ENCODE measurements at regions not wholly inside any gene's neighbourhood (a gene's known extent, or its start where the extent isn't known, plus 50 kb on each side); places are given as distances from the start of the nearest gene placed in this dataset.

- no peaks in the 10 kb centered on the region for H3K9me3 ChIP-seq (ENCODE audit: control insufficient read depth in 3 of 3, low read length in 3 of 3)
- no peak overlapping the region for H3K27ac ChIP-seq (ENCODE audit: low read depth, low read length)
- no peak overlapping the region for H3K9ac ChIP-seq (ENCODE audit: low read depth in 1 of 3, low read length in 3 of 3)
- H3K27me3 ChIP-seq (ENCODE audit: control insufficient read depth in 3 of 3, insufficient read depth in 3 of 3, low read length in 3 of 3), result no peaks in the 10 kb centered on the region
- no peaks in the 10 kb centered on the region for H3K4me1 ChIP-seq (ENCODE audit: control insufficient read depth in 3 of 3, insufficient read depth in 3 of 3, low read length in 3 of 3)
- no peak overlapping the region for H3K4me3 ChIP-seq (ENCODE audit: low read length in 3 of 3)
- H3K36me3 ChIP-seq (ENCODE audit: control insufficient read depth in 3 of 3, insufficient read depth in 3 of 3, low read length in 3 of 3), result no peaks in the 10 kb centered on the region
Measured at GRCh38 chr16:60181536-60181935, 1447.4 kb upstream of the GOT2 start.

DNA sequence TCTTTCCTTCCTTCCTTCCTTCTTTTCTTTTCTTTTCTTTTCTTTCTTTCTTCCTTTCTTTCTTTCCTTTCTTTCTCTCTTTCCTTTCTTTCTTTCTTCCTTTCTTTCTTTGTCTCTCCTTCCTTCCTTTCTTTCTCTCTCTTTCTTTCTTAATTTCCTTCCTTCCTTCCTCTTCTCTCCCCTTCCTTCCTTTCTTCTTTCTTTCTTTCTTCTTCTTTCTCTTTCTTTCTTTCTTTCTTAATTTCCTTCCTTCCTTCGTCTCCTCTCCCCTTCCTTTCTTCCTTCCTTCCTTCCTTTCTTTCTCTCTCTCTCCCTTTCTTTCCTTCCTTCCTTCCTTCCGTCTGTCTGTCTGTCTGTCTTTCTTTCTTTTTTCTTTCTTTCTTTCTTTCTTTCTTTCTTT, 1446.5 kb upstream of the GOT2 start:
- Histone ChIP-seq H3K36me3 (ENCODE audit: control insufficient read depth in 3 of 3, insufficient read depth in 3 of 3, low read length in 3 of 3) (no peaks in the 10 kb centered on the region), H3K9me3 (ENCODE audit: control insufficient read depth in 3 of 3, low read length in 3 of 3) (no peaks in the 10 kb centered on the region), H3K4me1 (ENCODE audit: control insufficient read depth in 3 of 3, insufficient read depth in 3 of 3, low read length in 3 of 3) (no peaks in the 10 kb centered on the region), H3K27ac (ENCODE audit: low read depth, low read length) (no peak overlapping the region), H3K27me3 (ENCODE audit: control insufficient read depth in 3 of 3, insufficient read depth in 3 of 3, low read length in 3 of 3) (no peaks in the 10 kb centered on the region), H3K9ac (ENCODE audit: low read depth in 1 of 3, low read length in 3 of 3) (no peak overlapping the region), H3K4me3 (ENCODE audit: low read length in 3 of 3) (no peak overlapping the region)

DNA sequence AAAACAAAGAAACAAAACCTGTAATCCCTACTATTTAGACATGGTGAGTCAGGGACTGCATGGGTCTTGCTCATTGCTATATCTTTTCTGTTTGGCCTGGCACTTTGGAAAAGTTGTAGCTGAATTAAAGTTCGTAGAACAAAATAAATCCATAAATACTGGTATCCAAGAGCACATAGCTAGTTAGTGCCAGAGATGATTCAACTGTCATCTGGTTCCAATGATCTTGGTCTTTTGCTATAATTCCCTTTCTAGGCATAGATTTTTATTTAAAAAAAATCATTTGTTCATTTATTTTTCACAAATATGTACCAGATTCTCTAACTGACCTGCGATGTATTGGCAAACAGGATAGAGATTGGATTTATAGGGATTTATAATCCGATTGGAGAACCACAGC, 1436.1 kb upstream of the GOT2 start:
- Histone ChIP-seq H3K27me3 (ENCODE audit: control insufficient read depth in 3 of 3, insufficient read depth in 3 of 3, low read length in 3 of 3) (no peaks in the 10 kb centered on the region), H3K27ac (ENCODE audit: low read depth, low read length) (no peak overlapping the region), H3K9ac (ENCODE audit: low read depth in 1 of 3, low read length in 3 of 3) (no peak overlapping the region), H3K4me3 (ENCODE audit: low read length in 3 of 3) (no peak overlapping the region), H3K36me3 (ENCODE audit: control insufficient read depth in 3 of 3, insufficient read depth in 3 of 3, low read length in 3 of 3) (no peaks in the 10 kb centered on the region), H3K4me1 (ENCODE audit: control insufficient read depth in 3 of 3, insufficient read depth in 3 of 3, low read length in 3 of 3) (no peaks in the 10 kb centered on the region), H3K9me3 (ENCODE audit: control insufficient read depth in 3 of 3, low read length in 3 of 3) (no peaks in the 10 kb centered on the region)

GRCh38 chr16:60166111-60166510, 1432.0 kb upstream of the GOT2 start:
- Histone ChIP-seq H3K9me3 (ENCODE audit: control insufficient read depth in 3 of 3, low read length in 3 of 3) (no peaks in the 10 kb centered on the region), H3K4me3 (ENCODE audit: low read length in 3 of 3) (no peak overlapping the region), H3K27ac (ENCODE audit: low read depth, low read length) (no peak overlapping the region), H3K9ac (ENCODE audit: low read depth in 1 of 3, low read length in 3 of 3) (no peak overlapping the region), H3K27me3 (ENCODE audit: control insufficient read depth in 3 of 3, insufficient read depth in 3 of 3, low read length in 3 of 3) (no peaks in the 10 kb centered on the region), H3K36me3 (ENCODE audit: control insufficient read depth in 3 of 3, insufficient read depth in 3 of 3, low read length in 3 of 3) (no peaks in the 10 kb centered on the region), H3K4me1 (ENCODE audit: control insufficient read depth in 3 of 3, insufficient read depth in 3 of 3, low read length in 3 of 3) (no peaks in the 10 kb centered on the region)

DNA sequence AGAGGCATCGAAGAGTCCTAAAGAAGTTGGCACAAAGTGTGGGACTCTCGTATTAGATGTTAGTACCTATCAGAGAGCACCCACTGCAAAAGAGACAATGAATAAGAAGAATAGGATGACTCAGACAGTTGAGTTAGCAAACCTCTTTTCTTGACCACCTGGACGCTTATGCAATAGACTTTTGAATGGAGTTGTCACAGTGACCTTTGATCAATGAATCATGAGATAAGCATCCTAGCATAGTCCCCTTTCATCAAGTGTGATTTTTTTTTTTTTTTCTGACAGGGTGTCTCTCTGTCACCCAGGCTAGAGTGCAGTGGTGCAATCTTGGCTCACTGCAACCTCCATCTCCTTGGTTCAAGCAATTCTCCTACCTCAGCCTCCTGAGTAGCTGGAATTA, 1417.9 kb upstream of the GOT2 start:
- no peak overlapping the region for H3K4me3 ChIP-seq (ENCODE audit: low read length in 3 of 3)
- no peaks in the 10 kb centered on the region for H3K4me1 ChIP-seq (ENCODE audit: control insufficient read depth in 3 of 3, insufficient read depth in 3 of 3, low read length in 3 of 3)
- no peak overlapping the region for H3K27ac ChIP-seq (ENCODE audit: low read depth, low read length)
- no peaks in the 10 kb centered on the region for H3K9me3 ChIP-seq (ENCODE audit: control insufficient read depth in 3 of 3, low read length in 3 of 3)
- H3K27me3 ChIP-seq (ENCODE audit: control insufficient read depth in 3 of 3, insufficient read depth in 3 of 3, low read length in 3 of 3), result no peaks in the 10 kb centered on the region
- H3K9ac ChIP-seq (ENCODE audit: low read depth in 1 of 3, low read length in 3 of 3), result no peak overlapping the region
- H3K36me3 ChIP-seq (ENCODE audit: control insufficient read depth in 3 of 3, insufficient read depth in 3 of 3, low read length in 3 of 3), result no peaks in the 10 kb centered on the region

GRCh38 chr16:60150907-60151306, 1416.8 kb upstream of the GOT2 start:
- H3K36me3 ChIP-seq (ENCODE audit: control insufficient read depth in 3 of 3, insufficient read depth in 3 of 3, low read length in 3 of 3), result no peaks in the 10 kb centered on the region
- H3K27ac ChIP-seq (ENCODE audit: low read depth, low read length), result no peak overlapping the region
- no peak overlapping the region for H3K9ac ChIP-seq (ENCODE audit: low read depth in 1 of 3, low read length in 3 of 3)
- no peaks in the 10 kb centered on the region for H3K9me3 ChIP-seq (ENCODE audit: control insufficient read depth in 3 of 3, low read length in 3 of 3)
- no peak overlapping the region for H3K4me3 ChIP-seq (ENCODE audit: low read length in 3 of 3)
- H3K27me3 ChIP-seq (ENCODE audit: control insufficient read depth in 3 of 3, insufficient read depth in 3 of 3, low read length in 3 of 3), result no peaks in the 10 kb centered on the region
- no peaks in the 10 kb centered on the region for H3K4me1 ChIP-seq (ENCODE audit: control insufficient read depth in 3 of 3, insufficient read depth in 3 of 3, low read length in 3 of 3)

DNA sequence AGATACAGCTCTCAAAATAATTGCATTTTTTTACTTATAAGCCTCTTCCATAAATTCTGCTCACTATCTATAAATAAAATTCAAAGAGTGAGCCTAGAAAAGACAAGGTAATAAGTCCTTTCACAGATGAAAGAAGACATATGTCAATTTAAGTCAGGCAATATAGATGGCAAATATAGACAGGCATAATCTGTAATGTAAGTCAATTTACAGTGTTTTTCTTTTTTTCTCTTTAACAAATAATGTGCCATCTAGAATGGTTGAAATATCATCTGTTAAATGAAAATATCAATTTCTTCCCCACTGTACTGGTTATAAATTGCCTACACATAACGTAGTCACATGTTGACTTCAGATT, 1409.2 kb upstream of the GOT2 start:
- no peaks in the 10 kb centered on the region for H3K4me1 ChIP-seq (ENCODE audit: control insufficient read depth in 3 of 3, insufficient read depth in 3 of 3, low read length in 3 of 3)
- H3K4me3 ChIP-seq (ENCODE audit: low read length in 3 of 3), result no peak overlapping the region
- peaks cover 0 to 2% (median 0%) of the 10 kb centered on the region in 3 donors for H3K9me3 ChIP-seq (ENCODE audit: control insufficient read depth in 3 of 3, low read length in 3 of 3)
- no peak overlapping the region for H3K27ac ChIP-seq (ENCODE audit: low read depth, low read length)
- no peak overlapping the region for H3K9ac ChIP-seq (ENCODE audit: low read depth in 1 of 3, low read length in 3 of 3)
- no peaks in the 10 kb centered on the region for H3K36me3 ChIP-seq (ENCODE audit: control insufficient read depth in 3 of 3, insufficient read depth in 3 of 3, low read length in 3 of 3)
- no peaks in the 10 kb centered on the region for H3K27me3 ChIP-seq (ENCODE audit: control insufficient read depth in 3 of 3, insufficient read depth in 3 of 3, low read length in 3 of 3)

DNA sequence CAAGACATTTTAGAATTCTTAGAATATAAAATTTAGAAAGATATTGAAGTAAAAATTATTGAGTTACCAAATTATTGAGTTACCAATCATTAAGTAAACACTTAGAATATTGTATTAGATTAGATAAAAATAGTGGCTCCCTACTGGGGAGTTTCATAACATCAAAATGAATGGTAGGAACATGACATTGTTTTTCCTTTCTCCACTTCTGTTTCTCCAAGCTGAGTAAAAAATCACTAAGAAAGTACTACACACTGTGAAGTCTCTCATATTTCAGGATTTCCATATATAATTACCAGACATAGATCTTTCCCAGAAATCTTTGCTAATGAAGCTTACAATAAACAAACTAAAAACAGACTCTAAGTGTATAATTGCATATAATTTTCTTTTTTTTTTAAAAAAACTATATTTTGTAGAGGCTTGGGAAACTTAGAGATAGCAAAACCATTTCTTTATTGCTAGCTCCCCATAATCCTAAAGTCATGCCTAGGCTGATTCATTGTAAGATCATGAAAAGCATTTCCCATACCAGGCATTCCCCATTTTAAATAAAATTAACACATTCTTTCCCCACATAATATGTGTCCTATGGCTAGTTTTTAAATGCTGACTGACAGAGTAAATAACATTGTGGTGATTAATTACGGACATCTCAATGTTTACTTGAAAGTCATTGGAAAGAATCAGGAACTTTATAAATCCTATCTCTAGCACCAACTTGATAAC, 1408.7 kb upstream of the GOT2 start:
- H3K4me1 ChIP-seq (ENCODE audit: control insufficient read depth in 3 of 3, insufficient read depth in 3 of 3, low read length in 3 of 3), result no peaks in the 10 kb centered on the region
- no peaks in the 10 kb centered on the region for H3K27me3 ChIP-seq (ENCODE audit: control insufficient read depth in 3 of 3, insufficient read depth in 3 of 3, low read length in 3 of 3)
- no peak overlapping the region for H3K4me3 ChIP-seq (ENCODE audit: low read length in 3 of 3)
- H3K9me3 ChIP-seq (ENCODE audit: control insufficient read depth in 3 of 3, low read length in 3 of 3), result peaks cover 0 to 2% (median 0%) of the 10 kb centered on the region in 3 donors
- H3K27ac ChIP-seq (ENCODE audit: low read depth, low read length), result no peak overlapping the region
- no peak overlapping the region for H3K9ac ChIP-seq (ENCODE audit: low read depth in 1 of 3, low read length in 3 of 3)
- H3K36me3 ChIP-seq (ENCODE audit: control insufficient read depth in 3 of 3, insufficient read depth in 3 of 3, low read length in 3 of 3), result no peaks in the 10 kb centered on the region

DNA sequence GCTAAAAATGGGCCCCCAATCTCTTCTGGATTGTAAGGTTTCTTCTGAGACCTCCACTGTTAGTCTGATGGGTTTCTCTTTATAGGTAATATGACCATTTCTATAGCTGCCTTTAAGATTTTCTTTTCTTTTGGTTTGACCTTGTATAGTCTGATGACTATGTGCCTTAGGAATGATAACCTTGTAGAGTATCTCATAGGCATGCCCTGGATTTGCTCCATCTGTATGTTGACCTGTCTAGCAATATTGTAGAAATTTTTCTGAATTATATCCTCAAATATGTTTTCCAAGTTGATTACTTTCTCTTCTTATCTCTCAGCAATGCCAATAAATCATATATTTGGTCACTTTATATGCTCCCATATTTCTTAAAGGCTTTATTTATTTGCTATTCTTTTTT, 1403.8 kb upstream of the GOT2 start:
- H3K4me1 ChIP-seq (ENCODE audit: control insufficient read depth in 3 of 3, insufficient read depth in 3 of 3, low read length in 3 of 3), result no peaks in the 10 kb centered on the region
- no peak overlapping the region for H3K9ac ChIP-seq (ENCODE audit: low read depth in 1 of 3, low read length in 3 of 3)
- no peak overlapping the region for H3K4me3 ChIP-seq (ENCODE audit: low read length in 3 of 3)
- H3K9me3 ChIP-seq (ENCODE audit: control insufficient read depth in 3 of 3, low read length in 3 of 3), result peaks cover 0 to 2% (median 2%) of the 10 kb centered on the region in 3 donors
- H3K27me3 ChIP-seq (ENCODE audit: control insufficient read depth in 3 of 3, insufficient read depth in 3 of 3, low read length in 3 of 3), result no peaks in the 10 kb centered on the region
- no peaks in the 10 kb centered on the region for H3K36me3 ChIP-seq (ENCODE audit: control insufficient read depth in 3 of 3, insufficient read depth in 3 of 3, low read length in 3 of 3)
- H3K27ac ChIP-seq (ENCODE audit: low read depth, low read length), result no peak overlapping the region

GRCh38 chr16:60127196-60127595, 1393.1 kb upstream of the GOT2 start:
- H3K9me3 ChIP-seq (ENCODE audit: control insufficient read depth in 3 of 3, low read length in 3 of 3), result no peaks in the 10 kb centered on the region
- H3K9ac ChIP-seq (ENCODE audit: low read depth in 1 of 3, low read length in 3 of 3), result no peak overlapping the region
- no peak overlapping the region for H3K4me3 ChIP-seq (ENCODE audit: low read length in 3 of 3)
- H3K36me3 ChIP-seq (ENCODE audit: control insufficient read depth in 3 of 3, insufficient read depth in 3 of 3, low read length in 3 of 3), result no peaks in the 10 kb centered on the region
- H3K4me1 ChIP-seq (ENCODE audit: control insufficient read depth in 3 of 3, insufficient read depth in 3 of 3, low read length in 3 of 3), result no peaks in the 10 kb centered on the region
- H3K27me3 ChIP-seq (ENCODE audit: control insufficient read depth in 3 of 3, insufficient read depth in 3 of 3, low read length in 3 of 3), result no peaks in the 10 kb centered on the region
- no peak overlapping the region for H3K27ac ChIP-seq (ENCODE audit: low read depth, low read length)
